ENCODE measurements at regions not wholly inside any gene's neighbourhood (a gene's known extent, or its start where the extent isn't known, plus 50 kb on each side); places are given as distances from the start of the nearest gene placed in this dataset.

GRCh38 chr18:26745288-26746181 is 120.0 kb downstream of the AQP4 start:
- peaks cover 48% of the 10 kb centered on the region for H3K4me1 ChIP-seq (ENCODE audit: insufficient read depth, low read length)
- no peak overlapping the region for H3K4me3 ChIP-seq (replicated peaks in 1 of 3; ENCODE audit: insufficient read depth in 1 of 3, low read depth in 2 of 3, low read length in 3 of 3)
- intact Hi-C loops (cut with micrococcal nuclease; ENCODE audit: unreplicated experiment), result loop anchor here (5.0 kb wide), 1 partner anchor 1187 kb away; no protein-coding TSS in a partner anchor
- H3K9me3 ChIP-seq (ENCODE audit: low read length), result no peaks in the 10 kb centered on the region
- ChIA-PET POLR2A (interaction anchor here (1.4 kb wide), 1 partner anchor 9 kb away, joined by 3 read pairs; no protein-coding TSS in a partner anchor), CTCF (ENCODE audit: low intra/inter-chr PET ratio, low total read pairs) (no interaction called here)
- H3K36me3 ChIP-seq (replicated peaks in 1 of 2; ENCODE audit: control insufficient read depth in 1 of 2, insufficient read depth in 2 of 2, low read length in 2 of 2), result no peaks in the 10 kb centered on the region
- 0 out of 5 replicates have a peak, but pooled peaks cover 0 to 2% of the 10 kb centered on the region in 2 experiments for H3K27me3 ChIP-seq (ENCODE audit: control insufficient read depth in 1 of 2, insufficient read depth in 2 of 2, low read length in 2 of 2)
- H3K27ac ChIP-seq (ENCODE audit: extremely low read length, insufficient read depth, low read length), result no peak overlapping the region
- FAIRE-seq (no peak), ATAC-seq (peak; percentile 86), DNase-seq (ENCODE audit: low spot score) (no peak)
- H3K9ac ChIP-seq (ENCODE audit: insufficient read depth, low read depth, low read length), result no peak overlapping the region
- H2AFZ ChIP-seq (ENCODE audit: low read length), result peak overlapping the region; percentile 38
- 29% methylated on average over 6 of the region's 6 CpGs for WGBS (ENCODE audit: low lambda C conversion rate)
- H4K20me1 ChIP-seq (ENCODE audit: insufficient read depth, low read length), result no peaks in the 10 kb centered on the region
- no peaks in the 10 kb centered on the region for H3K79me2 ChIP-seq (ENCODE audit: insufficient read depth, low read length)
- in situ Hi-C loops (cut with HindIII; ENCODE audit: extremely low pct_ligation_motif_present, low pct_unique_long_range_greater_than_20kb), result no loop called here
- peak overlapping the region; percentile 48; the same call in 1 of the 2 replicates for H3K4me2 ChIP-seq (ENCODE audit: low read depth, low read length)
- BruUV-seq (replicated peaks), result no TSS peak
- no peak for TF ChIP-seq ZFY (CRISPR knock-in tag; IDR thresholded peaks at IDR 0.05)
- TF ChIP-seq ZNF652 (CRISPR knock-in tag; IDR thresholded peaks at IDR 0.05; ENCODE audit: borderline replicate concordance, low read depth), result no peak
- 0 out of 2 replicates have a peak, but pooled peaks have one; percentile 18 for TF ChIP-seq FOXA3 (CRISPR knock-in tag; IDR thresholded peaks at IDR 0.05)
- TF ChIP-seq ZNF891 (CRISPR knock-in tag; IDR thresholded peaks at IDR 0.05), result no peak
- TF ChIP-seq TRIM24 (CRISPR knock-in tag; IDR thresholded peaks at IDR 0.05), result no peak
- TF ChIP-seq ZNF274 (CRISPR knock-in tag; IDR thresholded peaks at IDR 0.05), result no peak
- TF ChIP-seq SALL1 (CRISPR knock-in tag; IDR thresholded peaks at IDR 0.05), result peak; percentile 34; the same call in 1 of the 2 replicates
- no peak for TF ChIP-seq HNRNPL (IDR thresholded peaks at IDR 0.05; ENCODE audit: low read depth, low read length)
- no peak for TF ChIP-seq SRSF1 (optimal IDR thresholded peaks at IDR 0.05; ENCODE audit: low read depth, low read length)
- no peak for TF ChIP-seq FOXA1 (IDR thresholded peaks at IDR 0.05)
- TF ChIP-seq FOXA1 (CRISPR knock-in tag; IDR thresholded peaks at IDR 0.05), result peak; percentile 47; the same call in 1 of the 2 replicates
- no peak for TF ChIP-seq ZNF790 (CRISPR knock-in tag; IDR thresholded peaks at IDR 0.05; ENCODE audit: borderline replicate concordance)
- TF ChIP-seq ZNF546 (CRISPR knock-in tag; conservative IDR thresholded peaks at IDR 0.05), result no peak
- no peak for TF ChIP-seq ZSCAN12 (CRISPR knock-in tag; IDR thresholded peaks at IDR 0.05)
- TF ChIP-seq ZFP36 (IDR thresholded peaks at IDR 0.05; ENCODE audit: borderline replicate concordance, low read depth, low read length, partially characterized antibody), result no peak
- TF ChIP-seq ZFP37 (CRISPR knock-in tag; IDR thresholded peaks at IDR 0.05; ENCODE audit: borderline replicate concordance), result no peak
- TF ChIP-seq ATF7 (IDR thresholded peaks at IDR 0.05), result no peak
- TF ChIP-seq ATF7 (CRISPR knock-in tag; IDR thresholded peaks at IDR 0.05), result no peak
- no peak for TF ChIP-seq ZNF142 (CRISPR knock-in tag; IDR thresholded peaks at IDR 0.05)
- TF ChIP-seq RAD51 (IDR thresholded peaks at IDR 0.05; ENCODE audit: borderline replicate concordance), result no peak
- TF ChIP-seq MAFF (IDR thresholded peaks at IDR 0.05; ENCODE audit: low read depth, low read length), result no peak
- no peak for TF ChIP-seq HOXA3 (CRISPR knock-in tag; IDR thresholded peaks at IDR 0.05)
